ENCODE measurements at regions not wholly inside any gene's neighbourhood (a gene's known extent, or its start where the extent isn't known, plus 50 kb on each side); places are given as distances from the start of the nearest gene placed in this dataset.
A peak's percentile ranks its signal among the peaks of the same experiment; 100 is the strongest.
"Not testable (repeated sequence)": the region's sequence is repeated elsewhere in the genome, so short reads cannot be mapped to it uniquely, and the experiment has no call there.

- WGBS (ENCODE audit: insufficient coverage, low coverage, missing lambda C conversion rate): 0% methylated on average over 6 of the region's 31 CpGs
- FAIRE-seq; H4K20me1 ChIP-seq (replicated peaks; ENCODE audit: control insufficient read depth, insufficient read depth, low read length); H3K27me3 ChIP-seq (ENCODE audit: control insufficient read depth in 2 of 2, insufficient read depth in 2 of 2, low read length in 2 of 2); in situ Hi-C loops (cut with MboI); H3K9ac ChIP-seq (ENCODE audit: insufficient read depth in 1 of 2, low read depth in 2 of 2, low read length in 2 of 2); H3K4me1 ChIP-seq (replicated peaks in 1 of 2; ENCODE audit: control insufficient read depth in 2 of 2, insufficient read depth in 2 of 2, low read length in 2 of 2); intact Hi-C loops (cut with micrococcal nuclease); H3K79me2 ChIP-seq (ENCODE audit: control insufficient read depth, insufficient read depth, low read length); POLR2A ChIA-PET; H3K4me2 ChIP-seq (ENCODE audit: insufficient read depth, low read length); H3K9me3 ChIP-seq (replicated peaks; ENCODE audit: control insufficient read depth, insufficient read depth, low read depth, low read length); H3K4me3 ChIP-seq; H3K36me3 ChIP-seq (ENCODE audit: control insufficient read depth, insufficient read depth, low read length); H3K27ac ChIP-seq (ENCODE audit: extremely low read depth, low read depth, low read length); H2AFZ ChIP-seq (ENCODE audit: low read depth, low read length); BruUV-seq (replicated peaks); H3K9me1 ChIP-seq (ENCODE audit: control insufficient read depth, insufficient read depth, low read length); DNase-seq (ENCODE audit: extremely low read depth in 1 of 4, low spot score in 3 of 4); CTCF ChIA-PET (ENCODE audit: low intra/inter-chr PET ratio): not testable (repeated sequence)
- TF ChIP-seq MIER1 (IDR thresholded peaks at IDR 0.05; ENCODE audit: low read depth) (peak; percentile 99), ZNF263 (CRISPR knock-in tag; IDR thresholded peaks at IDR 0.05; ENCODE audit: borderline replicate concordance) (peak; percentile 40; the same call in 1 of the 2 replicates), SMARCA5 (IDR thresholded peaks at IDR 0.05) (peak; percentile 19; the same call in 1 of the 2 replicates), PTBP1 (IDR thresholded peaks at IDR 0.05; ENCODE audit: low read depth, low read length) (0 out of 2 replicates have a peak, but pooled peaks have one; percentile 58)
- peak; percentile 25 for ATAC-seq
Observed at GRCh38 chr17:30668360-30669181, 155.9 kb downstream of the CRLF3 start.

GRCh38 chr17:30667657-30668359, 156.7 kb downstream of the CRLF3 start:
- POLR2A ChIA-PET; H3K79me2 ChIP-seq (ENCODE audit: control insufficient read depth, insufficient read depth, low read length); CTCF ChIA-PET (ENCODE audit: low intra/inter-chr PET ratio); DNase-seq (ENCODE audit: extremely low read depth in 1 of 4, low spot score in 3 of 4); FAIRE-seq; H3K9me3 ChIP-seq (replicated peaks; ENCODE audit: control insufficient read depth, insufficient read depth, low read depth, low read length); intact Hi-C loops (cut with micrococcal nuclease); H4K20me1 ChIP-seq (replicated peaks; ENCODE audit: control insufficient read depth, insufficient read depth, low read length); H3K4me2 ChIP-seq (ENCODE audit: insufficient read depth, low read length); H3K36me3 ChIP-seq (ENCODE audit: control insufficient read depth, insufficient read depth, low read length); BruUV-seq (replicated peaks); H2AFZ ChIP-seq (ENCODE audit: low read depth, low read length); H3K9ac ChIP-seq (ENCODE audit: insufficient read depth in 1 of 2, low read depth in 2 of 2, low read length in 2 of 2); in situ Hi-C loops (cut with MboI); H3K27ac ChIP-seq (ENCODE audit: extremely low read depth, low read depth, low read length); H3K27me3 ChIP-seq (ENCODE audit: control insufficient read depth in 2 of 2, insufficient read depth in 2 of 2, low read length in 2 of 2); H3K9me1 ChIP-seq (ENCODE audit: control insufficient read depth, insufficient read depth, low read length); H3K4me1 ChIP-seq (replicated peaks in 1 of 2; ENCODE audit: control insufficient read depth in 2 of 2, insufficient read depth in 2 of 2, low read length in 2 of 2): not testable (repeated sequence)
- WGBS (ENCODE audit: insufficient coverage, low coverage, missing lambda C conversion rate): 17% methylated on average over 5 of the region's 37 CpGs
- ATAC-seq: peak; percentile 74
- TF ChIP-seq EP400 (IDR thresholded peaks at IDR 0.05): peak; percentile 13; the same call in 1 of the 2 replicates
- peak in 1 of 3 experiments; percentile 36 for TF ChIP-seq YY1 (IDR thresholded peaks at IDR 0.05; ENCODE audit: borderline replicate concordance in 1 of 3, control insufficient read depth in 1 of 3, extremely low read depth in 1 of 3, insufficient read depth in 3 of 3, insufficient read length in 1 of 3, insufficient replicate concordance in 2 of 3, low read depth in 1 of 3, low read length in 2 of 3)
- 0 out of 4 replicates have a peak, but pooled peaks of 1 of the 2 experiments have one; percentile 30 for TF ChIP-seq KDM1A (IDR thresholded peaks at IDR 0.05)
- peak; percentile 61; the same call in 1 of the 2 replicates for TF ChIP-seq NFRKB (IDR thresholded peaks at IDR 0.05; ENCODE audit: low read depth)
- H3K4me3 ChIP-seq: peak overlapping the region; percentile 6; the same call in 1 of the 2 replicates
